ENCODE measurements at regions not wholly inside any gene's neighbourhood (a gene's known extent, or its start where the extent isn't known, plus 50 kb on each side); places are given as distances from the start of the nearest gene placed in this dataset.

DNA sequence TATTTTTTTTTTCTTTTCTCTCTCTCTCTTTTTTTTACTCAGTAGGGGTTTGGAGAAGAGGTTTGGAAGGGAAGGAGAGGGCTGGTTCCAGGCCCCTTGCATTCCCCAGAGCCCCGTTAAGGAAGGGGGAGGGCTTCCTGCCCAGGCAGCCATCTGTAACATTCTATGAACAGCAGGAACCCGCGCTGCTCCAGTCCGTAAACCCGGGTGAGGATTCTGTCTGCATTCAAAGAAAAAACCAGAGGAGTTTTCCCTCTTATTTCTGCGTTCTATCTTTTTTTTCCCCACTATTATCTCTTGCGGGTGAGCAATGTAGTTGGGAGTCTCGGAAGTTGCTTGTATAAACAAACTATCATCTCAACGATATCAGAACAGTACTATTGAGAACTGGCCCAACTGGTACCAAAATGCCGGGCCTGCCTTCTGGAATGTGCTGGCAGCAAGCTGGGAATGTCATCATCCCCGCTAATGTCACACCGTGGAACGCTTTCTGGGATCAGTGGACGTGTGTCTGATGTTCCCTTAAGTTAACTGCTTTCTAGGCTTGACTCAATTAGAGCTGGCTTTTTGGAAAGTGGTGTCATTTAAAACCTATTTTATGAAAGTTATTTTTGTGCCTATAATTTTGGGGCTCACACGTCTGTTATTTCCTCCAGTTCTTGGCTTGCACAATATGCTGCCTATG lies 153.1 kb upstream of the MEOX2 start:
- TF ChIP-seq POLR2AphosphoS5 (IDR thresholded peaks at IDR 0.05; ENCODE audit: low read depth): no peak
- TF ChIP-seq EZH2 (IDR thresholded peaks at IDR 0.05; ENCODE audit: low read depth, unreplicated experiment): no peak
- TF ChIP-seq, protein P1, sequence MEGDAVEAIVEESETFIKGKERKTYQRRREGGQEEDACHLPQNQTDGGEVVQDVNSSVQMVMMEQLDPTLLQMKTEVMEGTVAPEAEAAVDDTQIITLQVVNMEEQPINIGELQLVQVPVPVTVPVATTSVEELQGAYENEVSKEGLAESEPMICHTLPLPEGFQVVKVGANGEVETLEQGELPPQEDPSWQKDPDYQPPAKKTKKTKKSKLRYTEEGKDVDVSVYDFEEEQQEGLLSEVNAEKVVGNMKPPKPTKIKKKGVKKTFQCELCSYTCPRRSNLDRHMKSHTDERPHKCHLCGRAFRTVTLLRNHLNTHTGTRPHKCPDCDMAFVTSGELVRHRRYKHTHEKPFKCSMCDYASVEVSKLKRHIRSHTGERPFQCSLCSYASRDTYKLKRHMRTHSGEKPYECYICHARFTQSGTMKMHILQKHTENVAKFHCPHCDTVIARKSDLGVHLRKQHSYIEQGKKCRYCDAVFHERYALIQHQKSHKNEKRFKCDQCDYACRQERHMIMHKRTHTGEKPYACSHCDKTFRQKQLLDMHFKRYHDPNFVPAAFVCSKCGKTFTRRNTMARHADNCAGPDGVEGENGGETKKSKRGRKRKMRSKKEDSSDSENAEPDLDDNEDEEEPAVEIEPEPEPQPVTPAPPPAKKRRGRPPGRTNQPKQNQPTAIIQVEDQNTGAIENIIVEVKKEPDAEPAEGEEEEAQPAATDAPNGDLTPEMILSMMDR (conservative IDR thresholded peaks at IDR 0.05; ENCODE audit: low read depth in 2 of 2): no peak
- no peak for TF ChIP-seq EZH2phosphoT487 (IDR thresholded peaks at IDR 0.05; ENCODE audit: unreplicated experiment)
- no peak for TF ChIP-seq REST (IDR thresholded peaks at IDR 0.05; ENCODE audit: unreplicated experiment)

All from GM23338 (cell line).